ENCODE measurements at regions not wholly inside any gene's neighbourhood (a gene's known extent, or its start where the extent isn't known, plus 50 kb on each side); places are given as distances from the start of the nearest gene placed in this dataset.

DNA sequence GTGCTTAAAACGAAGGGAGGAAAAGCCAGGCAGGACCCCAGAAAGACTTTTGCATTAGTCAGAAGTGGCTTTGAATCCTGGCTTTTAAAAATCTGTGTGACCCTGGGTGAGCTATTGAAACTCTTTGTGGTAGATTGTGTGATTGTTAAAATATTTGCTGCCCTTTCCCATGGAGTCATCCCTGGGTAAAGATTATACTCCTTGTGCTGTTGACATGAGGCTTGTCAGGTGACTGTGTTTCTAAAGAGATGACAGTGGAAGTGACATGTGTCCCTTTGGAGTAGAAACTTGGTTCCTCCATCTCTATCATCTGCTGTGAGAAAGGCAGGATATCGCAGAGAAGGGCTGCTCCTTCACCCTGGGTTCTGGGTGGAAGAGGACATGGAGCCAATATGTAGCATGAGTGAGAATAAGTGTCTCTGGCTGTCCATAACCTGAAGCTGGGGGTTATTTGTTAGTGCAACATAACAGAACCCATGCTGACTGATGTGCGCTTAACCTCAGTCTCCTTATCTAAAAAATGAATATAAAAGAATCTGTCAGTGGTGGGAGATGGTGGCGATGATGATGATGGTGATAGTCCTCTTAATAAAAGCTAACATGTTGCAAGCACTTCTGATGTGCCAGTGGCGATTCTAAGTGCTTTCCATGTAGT is 187.6 kb downstream of the RHOU start:
- Histone ChIP-seq H3K9me3 (no peaks in the 10 kb centered on the region), H3K27me3 (ENCODE audit: insufficient read depth in 3 of 3, low read length in 2 of 3) (no peaks in the 10 kb centered on the region), H3K27ac (no peak overlapping the region), H3K4me1 (no peaks in the 10 kb centered on the region), H3K36me3 (ENCODE audit: insufficient read depth in 1 of 2, low read depth in 1 of 2) (no peaks in the 10 kb centered on the region), H3K4me3 (no peak overlapping the region)
- no peak for ATAC-seq
- intact Hi-C loops (cut with DNase I), result no loop called here
- TF ChIP-seq, protein P1, sequence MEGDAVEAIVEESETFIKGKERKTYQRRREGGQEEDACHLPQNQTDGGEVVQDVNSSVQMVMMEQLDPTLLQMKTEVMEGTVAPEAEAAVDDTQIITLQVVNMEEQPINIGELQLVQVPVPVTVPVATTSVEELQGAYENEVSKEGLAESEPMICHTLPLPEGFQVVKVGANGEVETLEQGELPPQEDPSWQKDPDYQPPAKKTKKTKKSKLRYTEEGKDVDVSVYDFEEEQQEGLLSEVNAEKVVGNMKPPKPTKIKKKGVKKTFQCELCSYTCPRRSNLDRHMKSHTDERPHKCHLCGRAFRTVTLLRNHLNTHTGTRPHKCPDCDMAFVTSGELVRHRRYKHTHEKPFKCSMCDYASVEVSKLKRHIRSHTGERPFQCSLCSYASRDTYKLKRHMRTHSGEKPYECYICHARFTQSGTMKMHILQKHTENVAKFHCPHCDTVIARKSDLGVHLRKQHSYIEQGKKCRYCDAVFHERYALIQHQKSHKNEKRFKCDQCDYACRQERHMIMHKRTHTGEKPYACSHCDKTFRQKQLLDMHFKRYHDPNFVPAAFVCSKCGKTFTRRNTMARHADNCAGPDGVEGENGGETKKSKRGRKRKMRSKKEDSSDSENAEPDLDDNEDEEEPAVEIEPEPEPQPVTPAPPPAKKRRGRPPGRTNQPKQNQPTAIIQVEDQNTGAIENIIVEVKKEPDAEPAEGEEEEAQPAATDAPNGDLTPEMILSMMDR (IDR thresholded peaks at IDR 0.05), result no peak
- WGBS, 3 donors, result 91 to 97% (median 95%) methylated on average over 5 of the region's 5 CpGs
- no peak for DNase-seq

DNA sequence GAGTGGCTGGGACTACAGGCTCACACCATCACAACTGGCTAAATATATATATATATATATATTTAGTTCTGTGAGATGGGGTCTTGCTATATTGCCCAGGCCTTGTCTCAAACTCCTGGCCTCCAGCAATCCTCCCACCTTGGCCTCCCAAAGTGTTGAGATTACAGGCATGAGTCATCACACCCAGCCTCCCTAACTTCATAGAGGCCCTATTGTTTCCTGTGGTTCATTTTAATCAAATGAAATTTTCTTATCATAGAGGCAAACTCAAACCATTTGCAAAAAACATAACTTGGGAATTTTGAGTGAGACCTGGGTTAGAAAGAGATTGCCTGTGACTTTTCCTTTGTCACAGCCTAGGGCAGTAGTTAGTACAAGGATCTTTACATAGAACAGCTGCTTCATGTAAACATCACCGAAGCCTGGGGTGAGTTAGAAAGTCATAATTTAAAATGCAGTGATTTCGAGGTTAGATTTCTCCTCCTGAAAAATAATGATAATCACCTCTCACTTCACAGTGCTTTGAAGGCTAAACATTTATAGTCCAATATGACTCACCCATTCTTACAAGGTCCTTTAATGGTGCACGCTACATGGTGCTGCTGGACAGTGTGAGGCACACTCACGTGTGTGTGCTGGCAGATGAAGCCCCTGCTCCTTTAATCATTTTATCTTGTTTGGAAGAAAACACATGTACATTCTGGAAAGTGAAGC is 188.9 kb downstream of the RHOU start:
- ATAC-seq (no peak), DNase-seq (no peak)
- Histone ChIP-seq H3K4me3 (no peak overlapping the region), H3K9me3 (no peaks in the 10 kb centered on the region), H3K36me3 (ENCODE audit: insufficient read depth in 1 of 2, low read depth in 1 of 2) (no peaks in the 10 kb centered on the region), H3K27me3 (ENCODE audit: insufficient read depth in 3 of 3, low read length in 2 of 3) (no peaks in the 10 kb centered on the region), H3K4me1 (no peaks in the 10 kb centered on the region), H3K27ac (no peak overlapping the region)
- intact Hi-C loops (cut with DNase I), result no loop called here
- WGBS, 3 donors, result 87 to 89% (median 88%) methylated on average over 4 of the region's 4 CpGs
- TF ChIP-seq, protein P1 (IDR thresholded peaks at IDR 0.05), result no peak

DNA sequence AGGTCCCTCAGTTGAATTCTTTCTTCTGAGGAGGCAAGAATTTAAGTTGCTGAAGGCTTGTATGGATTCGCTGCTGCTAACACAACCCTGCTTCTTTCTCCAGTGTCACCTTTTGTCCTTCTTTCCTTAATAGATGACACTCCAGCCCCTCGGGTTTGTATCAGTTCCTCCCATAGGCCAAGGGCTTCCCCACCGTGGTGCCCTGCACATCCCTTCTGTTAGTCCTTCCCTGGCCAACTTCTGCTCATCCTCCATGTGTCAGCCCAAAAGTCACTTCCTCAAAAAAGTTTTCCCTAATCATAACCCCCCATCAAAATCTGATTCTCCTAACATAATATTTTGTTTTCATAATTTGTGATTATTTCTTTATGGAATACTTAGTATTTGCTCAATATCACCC is 190.4 kb downstream of the RHOU start:
- H3K4me3 ChIP-seq, result no peak overlapping the region
- DNase-seq (no peak), ATAC-seq (no peak)
- H3K27me3 ChIP-seq (ENCODE audit: insufficient read depth in 3 of 3, low read length in 2 of 3), result no peaks in the 10 kb centered on the region
- no peak overlapping the region for H3K27ac ChIP-seq
- H3K36me3 ChIP-seq (ENCODE audit: insufficient read depth in 1 of 2, low read depth in 1 of 2), result no peaks in the 10 kb centered on the region
- H3K9me3 ChIP-seq, result no peaks in the 10 kb centered on the region
- intact Hi-C loops (cut with DNase I), result no loop called here
- no peaks in the 10 kb centered on the region for H3K4me1 ChIP-seq
- 87 to 90% (median 88%) methylated on average over 3 of the region's 3 CpGs for WGBS, 3 donors
- TF ChIP-seq, protein P1 (IDR thresholded peaks at IDR 0.05), result no peak

DNA sequence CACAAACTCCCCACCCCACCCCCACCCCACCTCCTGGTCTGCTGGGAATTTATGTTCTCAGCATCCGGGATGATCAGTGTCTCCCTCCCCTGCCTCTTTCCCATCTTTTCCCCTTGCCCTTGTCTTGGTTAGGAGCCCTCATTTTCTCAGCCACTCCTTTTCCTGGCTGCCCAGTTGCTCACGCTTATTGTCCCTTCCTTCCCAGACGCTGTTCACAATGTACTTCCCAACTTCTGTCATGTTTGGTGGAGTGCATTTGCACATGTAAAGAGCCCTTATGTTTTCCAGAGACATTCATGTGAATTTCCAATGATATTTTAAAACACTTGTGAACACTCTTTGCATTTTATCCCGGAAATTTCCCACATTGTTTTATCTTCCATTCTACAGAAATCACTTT is 192.1 kb downstream of the RHOU start:
- Histone ChIP-seq H3K9me3 (no peaks in the 10 kb centered on the region), H3K4me1 (no peaks in the 10 kb centered on the region), H3K36me3 (ENCODE audit: insufficient read depth in 1 of 2, low read depth in 1 of 2) (no peaks in the 10 kb centered on the region), H3K4me3 (no peak overlapping the region), H3K27ac (no peak overlapping the region), H3K27me3 (ENCODE audit: insufficient read depth in 3 of 3, low read length in 2 of 3) (no peaks in the 10 kb centered on the region)
- intact Hi-C loops (cut with DNase I), result no loop called here
- TF ChIP-seq, protein P1 (IDR thresholded peaks at IDR 0.05), result no peak
- ATAC-seq (no peak), DNase-seq (no peak)
- WGBS, 3 donors, result 65 to 83% (median 78%) methylated on average over 4 of the region's 4 CpGs

Measured in psoas muscle (tissue), 7 donors.